DMS79 (cell line): ENCODE measurements at regions not wholly inside any gene's neighbourhood (a gene's known extent, or its start where the extent isn't known, plus 50 kb on each side); places are given as distances from the start of the nearest gene placed in this dataset.

Experiments used
- DNase-seq: peaks from one replicate; lab custom pipeline; 2025; lab: John Stamatoyannopoulos, UW

GRCh38 chr2:156164091-156164720 lies 168.3 kb downstream of the NR4A2 start:
- DNase-seq, result no peak

DNA sequence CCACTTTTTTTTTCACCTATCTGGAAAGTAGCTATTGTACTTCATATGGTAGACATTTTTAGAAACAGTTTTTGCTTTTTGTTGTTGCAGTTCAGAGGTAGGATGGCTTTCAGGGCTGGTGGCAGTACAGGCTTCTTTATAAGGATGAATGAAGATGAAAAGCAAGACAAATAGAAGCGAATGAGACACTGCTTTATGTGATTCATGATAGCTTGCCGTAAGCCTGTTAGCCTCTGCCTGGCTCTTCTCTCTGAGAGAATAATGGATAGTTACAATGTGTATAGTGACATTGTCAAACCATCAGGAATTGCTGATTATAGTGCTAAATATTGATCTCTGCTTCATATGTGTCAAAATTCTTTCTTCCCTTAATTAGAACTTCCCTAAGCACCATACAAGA lies 173.7 kb downstream of the NR4A2 start:
- no peak for DNase-seq

DNA sequence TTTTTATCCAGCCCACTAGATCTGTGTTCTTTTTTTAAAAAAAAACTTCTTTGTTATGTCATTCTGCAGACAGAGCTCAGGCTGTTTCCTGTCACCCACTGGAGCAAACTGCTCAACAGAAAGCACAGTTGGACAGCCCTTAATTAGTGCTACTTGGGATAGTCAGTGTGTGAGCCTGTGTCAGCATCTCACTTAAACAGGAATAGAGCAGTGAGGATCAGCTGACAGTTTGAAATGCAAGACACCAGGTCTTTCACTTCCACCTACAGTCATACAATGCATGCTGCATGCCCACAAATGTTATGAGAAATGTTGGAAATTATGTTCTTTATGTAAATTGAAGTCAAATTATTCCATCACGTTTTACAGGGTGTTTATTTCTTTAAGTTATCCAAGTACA lies 174.9 kb downstream of the NR4A2 start:
- no peak for DNase-seq

GRCh38 chr2:156156580-156156979 lies 175.9 kb downstream of the NR4A2 start:
- no peak for DNase-seq

DNA sequence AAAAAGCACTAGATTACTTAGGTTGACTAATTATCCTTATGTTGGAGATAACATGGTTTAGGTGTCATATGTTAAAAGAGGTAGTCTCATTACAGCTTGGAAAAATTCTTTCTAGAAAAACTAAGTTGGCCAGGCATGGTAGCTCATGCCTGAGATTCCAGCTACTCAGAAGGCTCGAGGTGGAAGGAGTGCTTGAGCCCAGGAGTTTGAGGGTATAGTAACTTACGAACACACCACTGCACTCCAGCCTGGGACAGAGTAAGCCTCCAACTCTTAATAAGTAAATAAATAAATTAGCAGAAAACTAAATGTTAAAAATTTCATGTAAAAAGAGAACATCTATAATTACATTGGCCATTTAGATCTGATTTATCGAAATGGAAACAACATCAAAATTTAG lies 177.2 kb downstream of the NR4A2 start:
- no peak for DNase-seq

DNA sequence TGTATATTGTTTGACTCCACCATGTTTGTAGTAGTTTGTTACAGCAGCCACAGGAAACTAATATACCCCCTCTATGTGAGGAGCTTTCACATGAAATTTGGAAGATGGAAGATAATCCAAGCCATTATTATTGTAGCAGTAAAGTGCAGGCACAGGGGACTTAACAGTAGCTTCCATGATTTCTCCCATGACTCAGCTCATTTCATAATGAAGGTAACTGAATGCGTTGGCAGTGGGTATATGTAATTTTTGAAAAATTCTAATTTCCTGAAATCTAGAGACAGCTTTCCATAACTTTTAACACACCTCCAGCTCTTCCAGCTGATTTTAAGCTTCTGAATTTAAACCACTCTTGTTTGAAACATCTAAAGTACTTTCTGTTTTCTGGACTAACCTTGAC lies 181.2 kb downstream of the NR4A2 start:
- no peak for DNase-seq

DNA sequence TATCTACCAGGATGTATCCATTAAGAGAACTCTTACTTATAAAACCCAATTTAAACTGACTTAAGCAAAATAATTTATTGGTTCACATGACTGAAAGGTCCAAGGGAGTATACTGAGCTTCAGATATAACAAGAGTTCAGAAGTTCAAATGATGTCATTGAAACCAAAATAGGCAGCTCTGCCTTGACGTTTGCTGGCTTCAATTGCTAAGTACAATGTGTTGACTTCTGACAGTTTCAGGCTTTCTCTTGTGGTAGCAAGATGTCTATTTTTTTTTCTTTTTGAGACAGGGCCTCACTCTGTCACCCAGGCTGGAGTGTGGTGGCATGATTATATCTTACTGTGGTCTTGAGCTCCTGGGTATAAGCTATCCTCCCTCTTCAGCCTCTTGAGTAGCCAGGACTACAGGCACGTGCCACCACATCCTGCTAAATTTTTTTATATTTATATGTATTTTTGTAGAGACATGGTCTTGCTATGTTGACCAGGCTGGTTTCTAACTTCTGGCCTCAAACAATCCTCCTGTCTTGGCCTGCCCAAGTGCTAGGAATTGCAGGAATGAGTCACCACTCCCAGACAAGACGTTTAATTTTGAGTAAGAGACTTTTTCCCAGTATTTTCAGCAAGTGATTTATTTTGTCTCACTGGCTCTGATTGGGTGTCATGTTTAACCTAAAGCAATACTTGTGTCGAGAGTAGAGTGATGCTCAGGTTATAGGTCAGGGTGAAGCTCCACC lies 184.8 kb downstream of the NR4A2 start:
- no peak for DNase-seq

- no peak for DNase-seq
Measured at GRCh38 chr2:156145976-156146375, 186.5 kb downstream of the NR4A2 start.

GRCh38 chr2:156145469-156145868 lies 187.1 kb downstream of the NR4A2 start:
- no peak for DNase-seq

- no peak for DNase-seq
Measured at GRCh38 chr2:156136566-156136965, 196.0 kb downstream of the NR4A2 start.

DNA sequence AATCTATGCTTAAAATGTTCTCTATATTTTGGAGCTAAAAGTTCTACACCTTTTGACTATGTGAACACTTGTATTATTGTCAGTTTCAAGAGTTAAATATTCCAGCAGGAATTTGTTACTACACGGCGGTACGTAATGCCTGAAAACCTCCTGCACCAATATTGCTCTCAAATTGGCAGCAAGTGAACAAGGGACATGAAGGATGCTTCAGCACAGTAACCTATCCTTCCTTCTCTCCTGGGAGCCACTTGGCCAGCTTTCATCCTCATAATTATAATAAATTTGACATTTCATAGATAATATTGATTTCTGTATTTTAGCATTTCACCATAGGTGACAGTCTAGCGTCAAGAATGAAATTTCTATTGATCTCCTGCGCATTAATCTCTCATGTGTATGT lies 197.6 kb downstream of the NR4A2 start:
- DNase-seq, result no peak

- DNase-seq, result no peak
Measured at GRCh38 chr2:156132941-156133340, 199.6 kb downstream of the NR4A2 start.

DNA sequence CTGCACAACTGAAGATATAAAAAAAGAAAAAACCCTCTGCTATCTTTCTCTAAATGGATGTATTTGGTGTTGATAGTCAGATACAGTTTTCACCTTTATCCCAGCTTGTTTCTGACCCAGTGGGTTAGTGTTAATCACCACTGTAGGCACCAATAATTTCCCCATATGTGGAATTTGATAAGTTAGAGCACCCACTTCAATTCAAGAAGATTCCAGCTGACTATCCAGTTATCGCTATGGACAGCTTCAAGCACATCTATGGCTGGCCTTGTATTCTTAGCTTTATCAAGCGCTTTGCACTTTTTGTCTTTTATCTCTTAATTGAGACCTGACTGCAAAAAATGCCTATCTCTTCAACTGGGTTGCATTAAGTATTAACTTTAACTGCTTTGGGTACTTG lies 200.4 kb downstream of the NR4A2 start:
- no peak for DNase-seq

DNA sequence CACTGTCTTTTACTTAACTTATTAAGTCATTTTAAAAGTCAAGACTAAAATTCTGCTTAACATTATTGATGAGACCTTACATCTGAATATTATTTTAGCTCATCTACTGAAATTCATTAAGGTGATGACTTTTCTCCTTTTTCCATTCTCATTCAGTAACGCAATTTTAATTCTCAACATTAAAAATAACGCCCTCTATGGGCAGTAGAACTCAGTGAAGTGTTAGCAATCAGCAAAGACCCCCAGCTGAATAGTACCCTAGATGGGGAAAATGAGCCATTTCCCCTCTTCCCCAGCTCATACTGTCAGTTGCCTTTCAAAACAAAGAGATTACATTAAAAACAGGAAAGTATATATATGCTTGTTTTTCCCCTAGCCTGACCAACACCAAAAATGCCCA lies 203.3 kb downstream of the NR4A2 start:
- DNase-seq, result no peak

DNA sequence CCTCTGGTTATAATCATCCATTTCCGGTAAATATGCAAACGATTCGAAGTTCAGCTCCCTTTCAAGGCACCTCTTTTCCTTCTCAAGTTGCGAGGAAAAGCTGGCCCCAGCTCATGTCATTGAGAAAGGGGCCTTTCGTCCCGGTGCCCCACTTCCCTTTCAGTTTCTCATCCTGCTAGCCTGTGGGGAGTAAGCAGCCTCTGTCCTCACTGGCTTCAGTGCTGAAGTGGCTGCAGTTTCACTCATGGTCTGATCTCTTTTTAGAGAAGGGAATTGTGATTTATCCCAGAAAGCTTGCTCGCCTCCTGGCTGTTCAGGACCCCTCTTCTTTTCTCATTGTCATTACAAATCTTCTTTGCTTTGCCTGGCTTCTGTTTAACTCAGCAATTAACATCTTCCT lies 207.5 kb downstream of the NR4A2 start:
- no peak for DNase-seq

DNA sequence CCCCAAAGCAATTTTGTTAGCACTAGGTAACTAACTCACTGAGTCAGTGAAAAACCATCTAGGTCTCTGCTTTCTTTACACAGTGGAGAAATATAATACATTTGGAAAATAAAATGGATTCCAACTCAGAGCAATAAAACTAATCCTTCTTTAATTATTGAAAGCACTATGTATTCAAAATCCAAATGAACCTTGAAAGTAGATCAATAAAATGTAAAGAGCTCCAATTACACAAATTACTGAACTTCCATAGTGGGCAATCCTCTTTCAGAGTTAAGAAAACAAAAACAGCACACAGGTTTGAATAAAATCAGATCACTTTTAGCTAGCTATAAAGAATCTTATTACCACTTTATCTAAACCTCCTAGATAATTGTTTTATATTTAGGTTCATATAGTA lies 208.1 kb downstream of the NR4A2 start:
- no peak for DNase-seq

DNA sequence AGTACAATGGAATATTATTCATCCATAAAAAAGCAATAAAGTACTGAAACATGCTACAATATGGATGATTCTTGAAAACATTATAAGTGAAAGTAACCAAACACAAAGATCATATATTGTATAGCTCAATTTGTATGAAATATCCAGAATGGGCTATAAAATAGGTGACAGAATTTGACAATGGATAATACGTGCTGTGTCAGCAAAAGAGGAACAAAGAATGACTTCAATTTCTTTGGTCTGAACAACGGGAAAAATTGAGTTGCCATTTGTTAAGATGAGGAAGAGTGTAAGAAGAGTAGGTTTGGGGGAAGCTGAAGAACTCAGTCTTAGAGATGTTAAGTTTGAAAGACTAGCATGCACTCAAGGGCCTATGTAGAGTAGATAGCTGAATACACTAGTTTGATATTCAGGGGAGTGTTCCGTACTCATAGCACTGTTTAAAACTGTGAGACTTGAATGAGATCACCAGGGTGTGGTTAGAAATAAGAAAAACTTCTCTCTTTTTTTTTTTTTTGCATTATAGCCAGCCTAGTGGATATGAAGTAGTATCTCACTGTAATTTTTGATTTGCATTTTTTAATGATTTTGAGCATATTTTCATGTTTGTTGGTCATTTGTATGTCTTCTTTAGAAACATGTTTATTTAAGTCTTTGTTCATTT lies 213.6 kb downstream of the NR4A2 start:
- DNase-seq, result no peak

DNA sequence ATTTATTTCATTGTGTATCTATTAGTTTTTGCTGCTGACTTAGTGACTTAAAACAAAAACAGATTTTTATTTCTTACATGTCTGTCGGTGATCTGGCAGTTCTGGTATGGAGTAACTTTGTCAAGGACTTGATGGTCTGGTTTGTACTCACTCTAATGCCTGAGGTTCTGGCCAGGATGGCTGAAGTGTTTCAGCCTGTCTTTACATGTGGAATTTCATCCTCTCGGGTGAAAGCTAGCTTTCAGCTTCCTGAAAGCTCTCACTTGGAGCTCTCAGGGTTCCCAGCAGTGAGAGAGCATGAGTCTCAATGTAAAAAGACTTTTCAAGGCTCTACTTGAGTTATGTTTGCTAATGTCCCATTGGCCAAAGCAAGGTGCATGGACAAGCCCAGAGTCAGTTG lies 216.4 kb downstream of the NR4A2 start:
- DNase-seq, result no peak

GRCh38 chr2:156115338-156115737 lies 217.2 kb downstream of the NR4A2 start:
- no peak for DNase-seq

GRCh38 chr2:156112323-156112722 lies 220.2 kb downstream of the NR4A2 start:
- no peak for DNase-seq

GRCh38 chr2:156110890-156111289 lies 221.6 kb downstream of the NR4A2 start:
- DNase-seq, result no peak

DNA sequence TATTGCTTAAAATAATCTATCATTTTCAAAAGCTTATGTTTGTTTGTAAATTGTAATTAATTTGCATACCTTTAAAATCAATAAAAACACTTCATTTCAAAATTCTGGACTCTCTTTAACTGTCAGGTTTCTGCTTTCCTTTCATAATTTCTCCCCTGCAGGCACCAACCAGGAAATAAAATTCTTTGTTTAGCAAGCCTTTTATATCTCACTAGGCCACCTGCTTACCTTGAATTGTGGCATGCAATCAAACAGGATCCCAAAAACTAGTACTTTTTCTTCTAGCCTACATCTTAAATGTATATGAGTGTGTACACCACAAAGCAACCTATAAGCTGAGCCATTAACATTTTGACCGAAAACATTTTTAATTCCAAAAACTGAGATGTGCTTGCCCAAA lies 233.1 kb downstream of the NR4A2 start:
- no peak for DNase-seq

DNA sequence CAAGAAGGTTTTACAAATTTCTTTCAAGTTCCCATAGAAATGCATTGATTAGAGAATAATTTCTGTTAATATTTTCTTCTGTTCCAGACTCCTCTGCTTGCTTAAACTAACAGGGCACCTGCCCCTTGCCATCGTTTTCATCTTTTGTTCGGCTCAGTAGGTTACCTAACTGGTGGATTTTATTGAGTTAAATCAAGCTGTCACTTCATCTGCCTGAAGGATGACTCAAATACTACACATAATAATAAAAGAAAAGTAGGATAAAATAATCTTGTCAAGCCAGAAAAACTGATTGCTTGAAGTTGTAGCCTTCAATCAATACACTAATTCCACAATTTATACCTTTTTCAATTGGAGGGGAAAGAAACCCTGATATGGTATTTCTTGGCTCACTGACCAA lies 234.0 kb downstream of the NR4A2 start:
- no peak for DNase-seq

GRCh38 chr2:156088587-156088986 lies 243.9 kb downstream of the NR4A2 start:
- no peak for DNase-seq
